VCaP (cell line): ENCODE measurements at regions not wholly inside any gene's neighbourhood (a gene's known extent, or its start where the extent isn't known, plus 50 kb on each side); places are given as distances from the start of the nearest gene placed in this dataset.
A peak's percentile ranks its signal among the peaks of the same experiment; 100 is the strongest.

Experiments
- H3K27ac ChIP-seq: fragments of 450-650 bp; 2 replicates; pipeline ENCODE4 v1.5.1; 2017
- CTCF ChIP-seq: fragments of 450-650 bp; conservative IDR thresholded peaks from 2 replicates; pipeline ENCODE4 v1.5.1; 2017; ENCODE audit warnings: mild to moderate bottlenecking, moderate library complexity

DNA sequence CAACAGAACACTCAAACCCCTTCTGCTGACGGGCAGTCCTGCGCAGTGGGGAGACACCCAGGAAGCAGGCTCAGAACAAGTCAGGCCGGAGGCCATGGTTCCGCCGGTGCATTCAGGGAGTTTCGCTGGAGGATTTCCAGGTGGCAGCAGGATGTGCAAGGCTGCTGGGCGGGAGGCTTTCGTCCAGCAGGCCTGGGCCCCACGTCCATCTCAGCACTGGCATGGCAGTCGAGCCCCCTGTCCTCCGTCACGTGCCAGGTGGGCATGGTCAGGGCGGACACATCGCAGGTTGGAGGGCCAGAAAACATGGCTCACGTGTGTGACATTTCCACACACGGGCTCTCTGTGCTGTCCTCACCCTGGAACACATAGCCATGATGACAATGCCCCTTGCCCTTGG, 299.9 kb upstream of the IRX2 start:
- no peak for TF ChIP-seq CTCF
- no peak overlapping the region for H3K27ac ChIP-seq

DNA sequence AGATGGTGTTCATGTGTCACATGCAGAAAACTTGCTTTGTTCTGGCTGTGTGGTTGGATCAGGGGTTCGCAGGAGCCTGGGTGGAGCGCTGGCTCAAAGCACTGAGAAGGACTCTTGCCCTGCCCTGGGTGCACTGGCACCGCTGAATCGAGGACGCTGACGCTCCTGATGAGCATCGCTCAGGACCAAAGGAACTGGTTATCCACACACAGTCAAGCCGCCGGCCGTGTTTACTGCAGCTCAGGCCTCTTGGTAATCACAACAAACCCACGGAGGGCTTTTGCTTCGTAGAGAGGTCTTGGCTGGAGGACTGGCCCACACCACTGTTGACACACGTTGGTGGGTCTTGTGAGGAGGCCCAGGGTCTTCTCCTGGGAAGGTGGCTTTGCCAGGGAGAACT, 299.4 kb upstream of the IRX2 start:
- no peak overlapping the region for H3K27ac ChIP-seq
- no peak for TF ChIP-seq CTCF

DNA sequence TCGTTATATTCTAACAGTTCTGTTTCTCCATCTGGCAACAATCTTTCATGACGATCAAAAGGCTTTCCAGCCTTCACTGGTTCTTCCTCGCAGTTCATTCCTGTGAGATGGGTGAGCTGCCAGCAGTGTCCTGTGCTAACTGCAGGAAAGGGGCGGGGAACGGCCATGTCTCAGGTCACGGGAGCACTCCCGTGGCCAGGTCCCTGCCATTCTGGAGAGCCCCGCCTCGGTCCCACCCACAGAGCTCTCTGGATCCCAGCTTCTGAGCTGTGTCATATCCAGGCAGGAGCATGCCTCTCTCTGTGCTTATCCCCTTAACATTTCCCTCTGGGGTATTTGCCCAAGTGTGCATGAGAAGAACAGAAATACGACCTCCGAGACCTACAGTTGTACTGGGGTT, 297.8 kb upstream of the IRX2 start:
- TF ChIP-seq CTCF, result no peak
- no peak overlapping the region for H3K27ac ChIP-seq

- H3K27ac ChIP-seq, result no peak overlapping the region
- no peak for TF ChIP-seq CTCF
Measured at GRCh38 chr5:3047212-3047774, 295.8 kb upstream of the IRX2 start.

GRCh38 chr5:3043600-3043999, 292.1 kb upstream of the IRX2 start:
- no peak for TF ChIP-seq CTCF
- H3K27ac ChIP-seq, result no peak overlapping the region

DNA sequence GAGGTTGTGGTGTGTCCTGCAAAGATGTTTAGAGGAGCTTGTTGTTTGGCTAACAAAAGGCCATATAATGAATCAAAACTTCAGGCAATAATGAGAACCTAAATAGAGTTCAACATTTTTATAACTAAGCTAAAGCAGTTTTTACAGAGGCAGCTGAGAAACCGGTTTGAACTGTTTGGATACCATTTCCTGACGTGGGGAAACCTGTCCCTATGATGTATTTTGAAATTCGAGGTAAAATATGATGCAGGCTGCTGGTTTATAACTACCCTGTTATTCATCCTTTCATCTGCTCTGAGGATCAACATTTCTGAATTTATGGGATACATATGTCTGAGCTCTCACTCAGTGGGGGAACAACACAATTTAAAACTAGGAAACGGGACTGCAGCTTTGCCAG, 289.5 kb upstream of the IRX2 start:
- TF ChIP-seq CTCF, result no peak
- H3K27ac ChIP-seq, result peak overlapping the region; percentile 57

GRCh38 chr5:3036041-3036788, 284.7 kb upstream of the IRX2 start:
- no peak for TF ChIP-seq CTCF
- no peak overlapping the region for H3K27ac ChIP-seq
